ENCODE measurements at regions not wholly inside any gene's neighbourhood (a gene's known extent, or its start where the extent isn't known, plus 50 kb on each side); places are given as distances from the start of the nearest gene placed in this dataset.

DNA sequence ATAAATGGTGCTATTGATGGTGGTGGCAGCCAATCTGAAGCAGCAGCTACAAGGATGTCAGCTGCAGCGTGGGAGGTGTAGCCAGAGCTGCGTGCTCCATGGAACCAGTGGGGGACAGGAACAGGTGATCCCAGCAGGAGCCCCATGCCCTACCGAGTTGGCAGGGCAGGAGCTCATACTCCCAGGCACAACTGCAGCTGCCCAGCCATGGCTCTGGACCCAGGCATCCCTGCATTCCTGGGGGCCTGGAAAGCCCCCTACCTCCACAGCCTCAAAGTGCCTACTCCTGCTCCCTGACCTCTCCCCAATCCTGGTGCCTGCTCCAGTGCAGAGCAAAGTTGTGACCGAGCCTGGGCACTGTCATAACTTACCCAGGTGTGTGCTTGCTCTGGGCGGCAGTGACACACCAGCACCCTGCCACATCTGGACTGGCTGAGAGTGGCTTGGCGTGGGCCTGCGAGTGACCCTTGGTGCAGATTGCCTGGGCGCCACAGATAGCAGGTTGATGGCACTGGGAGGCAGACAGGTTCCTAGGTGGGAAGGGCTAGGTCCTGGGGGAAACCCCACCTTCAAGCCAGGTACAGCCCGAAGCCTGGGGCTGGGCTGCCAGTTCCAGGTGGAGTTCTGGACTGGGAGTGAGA is 101.1 kb downstream of the DCAF12L2 start:
- H3K27ac ChIP-seq (ENCODE audit: low read depth, low read length): no peak overlapping the region
- no peaks in the 10 kb centered on the region for H3K36me3 ChIP-seq (ENCODE audit: control insufficient read depth, insufficient read depth, low read length)
- no peak overlapping the region for H3K4me3 ChIP-seq (ENCODE audit: low read depth, low read length)
- H3K27me3 ChIP-seq (ENCODE audit: control insufficient read depth, insufficient read depth, low read length): no peaks in the 10 kb centered on the region; the same call in 1 of the 2 replicates
- H3K9ac ChIP-seq (ENCODE audit: low read length): no peak overlapping the region
- no peaks in the 10 kb centered on the region for H3K4me1 ChIP-seq (ENCODE audit: control insufficient read depth, insufficient read depth, low read length)
- H3K9me3 ChIP-seq (ENCODE audit: control insufficient read depth, insufficient read depth, low read depth, low read length): no peaks in the 10 kb centered on the region

GRCh38 chrX:126065901-126066660 is 100.0 kb downstream of the DCAF12L2 start:
- H3K9ac ChIP-seq (ENCODE audit: low read length): no peak overlapping the region
- H3K4me1 ChIP-seq (ENCODE audit: control insufficient read depth, insufficient read depth, low read length): no peaks in the 10 kb centered on the region

More at GRCh38 chrX:126065901-126066660, 100.0 kb downstream of the DCAF12L2 start:
- no peak overlapping the region for H3K27ac ChIP-seq (ENCODE audit: low read depth, low read length)
- no peaks in the 10 kb centered on the region for H3K36me3 ChIP-seq (ENCODE audit: control insufficient read depth, insufficient read depth, low read length)
- H3K9me3 ChIP-seq (ENCODE audit: control insufficient read depth, insufficient read depth, low read depth, low read length): no peaks in the 10 kb centered on the region
- no peak overlapping the region for H3K4me3 ChIP-seq (ENCODE audit: low read depth, low read length)
- no peaks in the 10 kb centered on the region; the same call in 1 of the 2 replicates for H3K27me3 ChIP-seq (ENCODE audit: control insufficient read depth, insufficient read depth, low read length)
